Right lobe of liver (tissue), 6 donors: ENCODE measurements at regions not wholly inside any gene's neighbourhood (a gene's known extent, or its start where the extent isn't known, plus 50 kb on each side); places are given as distances from the start of the nearest gene placed in this dataset.
"Not testable (repeated sequence)": the region's sequence is repeated elsewhere in the genome, so short reads cannot be mapped to it uniquely, and the experiment has no call there.

Source experiments
- ATAC-seq, 4 donors: fragments of 200-7000 bp; cut with Tn5 transposase; one replicate each; pipeline ENCODE4 v1.9.1; 2020; ENCODE audit warnings: mild to moderate bottlenecking in 4 of 4, moderate library complexity in 4 of 4
- DNase-seq, 3 donors: peaks; one replicate each; pipeline ENCODE4 v3.0.0-alpha.2; 2020
- H3K27ac ChIP-seq, 3 donors: fragments of 200-600 bp; one replicate each; pipeline ENCODE4 v1.8.0; 2022
- H3K27me3 ChIP-seq, 2 donors: fragments of 200-600 bp; one replicate each; pipeline ENCODE4 v1.8.0; 2022
- H3K36me3 ChIP-seq, 4 donors: fragments of 200-600 bp; sonication (generic) in 1 of 4; one replicate each; pipeline versions ENCODE4 v1.5.1 to v1.8.0; 2017 to 2022; ENCODE audit warnings: control low read depth in 1 of 4
- H3K4me1 ChIP-seq, 4 donors: fragments of 200-600 bp; sonication (generic) in 1 of 4; one replicate each; pipeline versions ENCODE4 v1.5.1 to v1.8.0; 2017 to 2022; ENCODE audit warnings: control low read depth in 1 of 4
- H3K4me3 ChIP-seq, 3 donors: fragments of 200-600 bp; one replicate each; pipeline ENCODE4 v1.8.0; 2022
- H3K9me3 ChIP-seq, 4 donors: fragments of 200-600 bp; sonication (generic) in 1 of 4; one replicate each; pipeline versions ENCODE4 v1.5.1 to v1.8.0; 2017 to 2022; ENCODE audit warnings: control low read depth in 1 of 4
- WGBS: methylation state at CpG from one replicate; pipeline ENCODE4 v1.1.6; 2018; ENCODE audit warnings: low coverage, low lambda C conversion rate; ENCODE audit not compliant: insufficient coverage; ENCODE audit errors: missing lambda C conversion rate; 5-methylcytosine and 5-hydroxymethylcytosine counted together
- intact Hi-C, 2 donors: fragments of 100-400 bp; cut with DNase I; formaldehyde crosslinking; loops; one replicate each; pipeline versions ENCODE4 v1.11.2 to v1.14.1; 2022
- donor health status: DM: no; HTN: yes; CAD: no.
- donor health status: DM: no; HTN: no; CAD: no.
- donor health status: DM: no; HTN: no; CAD: no.
- donor health status: DM: no; HTN: yes; CAD: no.
- donor health status: DM: no; HTN: yes; CAD: no.

DNA sequence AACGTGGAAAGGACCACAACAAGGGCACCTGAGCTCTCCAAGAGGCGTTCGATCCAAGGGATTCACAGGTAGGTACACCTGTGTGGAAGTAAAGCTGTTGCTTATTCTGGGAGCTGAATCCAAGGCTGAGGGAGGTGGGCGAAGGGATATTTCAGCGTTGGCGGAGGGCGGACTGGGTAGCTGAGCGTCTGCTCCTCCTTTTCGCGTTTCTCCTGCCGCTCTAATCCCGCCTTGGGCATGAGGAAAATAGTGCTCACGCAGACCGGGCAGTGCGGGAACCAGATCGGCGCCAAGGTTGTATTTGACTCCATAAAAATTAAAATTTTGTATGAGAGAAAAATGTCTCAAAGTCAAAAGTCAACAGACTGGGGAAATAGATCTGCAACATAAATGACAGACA is 3966.2 kb upstream of the OR11H1 start:
- H3K27me3 ChIP-seq, H3K4me3 ChIP-seq, H3K9me3 ChIP-seq, H3K27ac ChIP-seq, intact Hi-C loops, H3K4me1 ChIP-seq, DNase-seq, H3K36me3 ChIP-seq, ATAC-seq: not testable (repeated sequence)
- WGBS = 54% methylated on average over 17 of the region's 17 CpGs

DNA sequence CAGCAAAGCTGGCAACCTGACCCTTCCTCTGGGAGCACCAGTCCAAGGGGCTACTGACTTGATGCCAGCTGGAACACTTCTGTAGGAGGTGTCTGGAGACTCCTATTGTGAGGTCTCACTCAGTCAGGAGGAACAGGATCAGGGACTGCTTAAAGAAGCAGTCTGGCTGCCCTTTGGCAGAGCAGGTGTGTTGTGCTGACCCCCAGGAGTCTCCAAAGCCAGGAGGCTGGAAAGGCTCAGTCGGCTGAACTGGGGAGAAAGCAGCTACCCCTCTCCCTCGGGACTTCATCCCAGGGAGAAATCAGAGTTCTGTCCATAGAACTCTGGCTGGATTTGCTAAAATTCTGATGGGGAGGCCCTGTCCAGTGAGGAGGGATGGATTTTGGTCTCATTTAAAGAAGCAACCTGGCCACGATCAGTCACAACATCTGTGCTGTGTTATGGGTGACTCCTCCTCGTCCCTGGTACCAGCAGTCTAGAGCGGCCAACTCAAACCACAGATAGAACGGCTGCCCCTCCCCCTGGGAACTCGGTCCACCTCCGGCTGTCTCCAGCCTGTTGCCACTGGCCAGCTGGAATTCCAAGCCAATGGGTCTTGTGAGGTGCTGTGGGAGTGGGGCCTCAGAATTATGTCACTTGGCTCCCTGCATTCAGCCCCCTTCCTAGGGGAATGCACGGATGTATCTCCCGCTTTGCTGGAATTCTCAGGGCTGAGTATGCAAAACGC is 3959.0 kb upstream of the OR11H1 start:
- ATAC-seq, H3K9me3 ChIP-seq, H3K27ac ChIP-seq, intact Hi-C loops, DNase-seq, H3K36me3 ChIP-seq, H3K27me3 ChIP-seq, H3K4me3 ChIP-seq, H3K4me1 ChIP-seq: not testable (repeated sequence)
- WGBS = 52% methylated on average over 11 of the region's 11 CpGs

DNA sequence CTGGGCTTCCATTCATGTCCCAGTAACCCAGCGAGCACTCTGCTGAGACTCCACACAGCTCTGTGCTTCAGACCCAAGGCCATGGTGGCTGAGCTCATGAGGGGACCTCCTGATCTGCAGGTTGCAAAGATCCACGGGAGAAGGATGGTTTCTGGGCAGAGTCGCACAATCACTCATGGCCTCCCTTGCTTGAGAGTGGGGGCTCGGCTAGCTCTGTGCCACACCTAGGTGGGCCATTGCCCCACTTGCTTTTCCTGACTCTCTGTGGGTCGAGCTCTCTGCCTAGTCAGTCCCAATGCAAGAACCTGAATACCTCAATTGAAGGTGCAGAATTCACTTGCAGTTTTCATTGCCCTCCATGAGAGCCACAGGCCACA is 3958.4 kb upstream of the OR11H1 start:
- H3K4me3 ChIP-seq, H3K9me3 ChIP-seq, H3K27me3 ChIP-seq, DNase-seq, H3K27ac ChIP-seq, H3K36me3 ChIP-seq, intact Hi-C loops, H3K4me1 ChIP-seq: not testable (repeated sequence)
- 52% methylated on average over 5 of the region's 5 CpGs for whole genome bisulfite sequencing
- ATAC-seq = peak in 2 of 4 donors; percentile 36 to 56

DNA sequence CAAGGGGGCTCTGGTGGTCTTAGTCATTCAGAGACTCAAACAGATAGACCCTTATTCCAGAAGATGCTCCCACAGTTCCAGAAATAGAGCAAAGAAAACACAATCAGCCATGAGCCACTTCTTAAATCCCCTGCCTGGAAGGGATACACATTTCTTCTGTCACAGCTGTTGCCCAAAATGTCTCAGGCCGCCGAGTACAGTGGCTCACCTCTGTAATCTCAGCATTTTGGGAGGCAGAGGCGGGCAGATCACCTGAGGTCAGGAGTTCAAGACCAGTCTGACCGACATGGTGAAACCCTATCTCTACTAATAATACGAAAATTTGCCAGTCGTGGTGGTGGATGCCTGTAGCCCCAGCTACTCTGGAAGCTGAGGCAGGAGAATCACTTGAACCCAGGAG is 3954.8 kb upstream of the OR11H1 start:
- intact Hi-C loops = not testable (repeated sequence)

DNA sequence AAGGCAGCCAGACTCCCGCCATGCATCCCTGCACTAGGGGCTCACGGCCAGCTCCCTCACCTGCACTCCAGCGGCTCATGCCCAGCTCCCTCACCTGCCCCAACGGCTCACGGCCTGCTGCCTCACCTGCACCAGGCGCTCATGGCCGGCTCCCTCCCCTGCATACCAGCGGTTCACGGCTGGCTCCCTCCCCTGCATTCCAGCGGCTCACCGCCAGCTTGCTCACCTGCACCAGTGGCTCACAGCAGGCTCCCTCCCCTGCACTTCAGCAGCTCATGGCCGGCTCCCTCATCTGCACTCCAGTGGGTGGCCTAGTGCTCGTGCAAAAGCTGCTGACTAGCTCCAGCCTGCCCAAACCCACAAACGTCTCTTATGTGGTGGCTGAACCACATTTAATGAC is 3953.8 kb upstream of the OR11H1 start:
- WGBS = 62% methylated on average over 13 of the region's 14 CpGs
- H3K27ac ChIP-seq, H3K36me3 ChIP-seq, H3K4me3 ChIP-seq, intact Hi-C loops, H3K27me3 ChIP-seq, DNase-seq, H3K4me1 ChIP-seq, H3K9me3 ChIP-seq: not testable (repeated sequence)
- peak in 2 of 4 donors; percentile 17 to 61 for ATAC-seq

More for the DNA sequence above, 3954.8 kb upstream of the OR11H1 start:
- H3K36me3 ChIP-seq, DNase-seq, H3K4me1 ChIP-seq, ATAC-seq, H3K4me3 ChIP-seq, H3K27ac ChIP-seq, H3K27me3 ChIP-seq, H3K9me3 ChIP-seq: not testable (repeated sequence)
- WGBS = 42% methylated on average over 6 of the region's 6 CpGs

DNA sequence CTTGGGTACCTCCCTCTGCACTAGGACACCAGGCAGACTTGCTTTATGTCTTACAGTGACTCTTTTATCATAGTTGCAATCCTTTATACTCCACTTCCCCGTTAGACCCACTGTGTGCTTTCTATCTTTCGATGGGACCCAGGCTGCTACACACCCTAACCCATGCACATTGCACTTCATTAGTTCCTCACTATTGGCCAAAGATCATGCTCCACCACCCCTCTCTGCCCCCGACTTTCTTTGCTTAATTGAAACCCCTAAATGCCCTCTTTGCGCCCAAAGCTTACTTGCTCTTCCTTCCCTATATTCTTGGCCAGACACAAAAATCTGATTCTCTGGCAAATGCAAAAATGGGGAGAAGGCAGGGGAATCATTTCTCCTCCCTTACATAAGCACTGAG is 3953.3 kb upstream of the OR11H1 start:
- DNase-seq, H3K9me3 ChIP-seq, H3K4me3 ChIP-seq, H3K4me1 ChIP-seq, H3K36me3 ChIP-seq, H3K27me3 ChIP-seq, H3K27ac ChIP-seq, ATAC-seq, intact Hi-C loops: not testable (repeated sequence)
- WGBS = 22% methylated on average over 4 of the region's 4 CpGs

DNA sequence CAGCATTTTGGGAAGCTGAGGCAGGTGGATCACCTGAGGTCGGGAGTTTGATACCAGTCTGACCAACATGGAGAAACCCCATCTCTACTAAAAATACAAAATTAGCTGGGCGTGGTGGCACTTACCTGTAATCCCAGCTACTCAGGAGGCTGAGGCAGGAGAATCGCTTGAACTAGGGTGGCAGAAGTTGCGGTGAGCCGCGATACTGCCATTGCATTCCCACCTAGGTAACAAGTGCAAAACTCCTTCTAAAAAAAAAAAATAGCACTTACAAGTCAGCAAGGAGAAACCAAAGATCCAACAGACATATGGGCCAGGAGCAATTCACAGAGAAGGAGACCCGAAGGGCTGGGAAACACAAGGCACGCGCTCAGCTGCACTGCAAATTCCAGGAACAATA is 3951.3 kb upstream of the OR11H1 start:
- DNase-seq, ATAC-seq, H3K27me3 ChIP-seq, H3K4me3 ChIP-seq, H3K27ac ChIP-seq, intact Hi-C loops, H3K36me3 ChIP-seq, H3K9me3 ChIP-seq, H3K4me1 ChIP-seq: not testable (repeated sequence)
- 57% methylated on average over 9 of the region's 9 CpGs for WGBS

DNA sequence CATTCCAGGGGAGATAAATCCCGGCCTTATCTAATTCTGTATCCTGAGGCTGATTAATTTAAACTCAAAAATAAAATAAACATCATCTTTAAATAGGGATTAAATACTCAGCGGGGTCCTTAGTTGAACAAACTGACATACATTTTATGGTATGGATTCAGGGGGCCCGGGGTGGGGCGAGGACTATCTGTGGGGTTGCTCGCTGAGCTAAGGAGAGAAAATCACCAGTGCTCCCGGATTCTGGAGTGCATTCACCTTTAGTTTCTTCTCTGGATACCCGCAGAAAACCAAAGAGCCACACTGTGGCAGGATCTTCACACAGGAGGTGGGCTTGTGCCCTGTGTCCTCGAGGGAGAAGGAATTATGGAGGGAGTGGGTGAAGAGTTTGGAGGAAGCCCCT is 3949.9 kb upstream of the OR11H1 start:
- ATAC-seq = not testable (repeated sequence)
- WGBS = 35% methylated on average over 8 of the region's 8 CpGs

DNA sequence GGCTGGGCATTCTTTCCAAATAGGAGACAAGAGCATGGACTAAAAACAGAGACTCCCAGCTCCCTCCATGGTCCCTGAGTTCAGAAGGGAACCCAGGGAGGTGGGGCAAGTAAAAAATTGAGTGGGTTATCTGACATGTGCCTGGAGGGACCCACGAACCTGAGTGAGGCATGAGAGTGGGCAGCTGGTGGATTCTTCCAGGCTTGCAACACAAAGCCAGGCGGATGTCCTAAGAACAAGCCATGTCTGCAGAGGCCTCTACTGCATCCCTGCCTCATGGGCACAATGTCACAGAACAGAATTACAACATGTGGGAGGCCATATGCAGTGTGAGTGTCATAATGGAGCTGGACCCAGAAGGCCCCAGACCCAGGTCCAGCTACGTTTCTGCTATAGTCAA is 3949.4 kb upstream of the OR11H1 start:
- H3K4me1 ChIP-seq, H3K9me3 ChIP-seq, H3K4me3 ChIP-seq, H3K27ac ChIP-seq, H3K27me3 ChIP-seq, DNase-seq, intact Hi-C loops, H3K36me3 ChIP-seq, ATAC-seq: not testable (repeated sequence)
- 33% methylated on average over 3 of the region's 3 CpGs for WGBS

More for the DNA sequence above, 3949.9 kb upstream of the OR11H1 start:
- H3K27me3 ChIP-seq, H3K4me1 ChIP-seq, H3K9me3 ChIP-seq, DNase-seq, H3K27ac ChIP-seq, intact Hi-C loops, H3K36me3 ChIP-seq, H3K4me3 ChIP-seq: not testable (repeated sequence)

DNA sequence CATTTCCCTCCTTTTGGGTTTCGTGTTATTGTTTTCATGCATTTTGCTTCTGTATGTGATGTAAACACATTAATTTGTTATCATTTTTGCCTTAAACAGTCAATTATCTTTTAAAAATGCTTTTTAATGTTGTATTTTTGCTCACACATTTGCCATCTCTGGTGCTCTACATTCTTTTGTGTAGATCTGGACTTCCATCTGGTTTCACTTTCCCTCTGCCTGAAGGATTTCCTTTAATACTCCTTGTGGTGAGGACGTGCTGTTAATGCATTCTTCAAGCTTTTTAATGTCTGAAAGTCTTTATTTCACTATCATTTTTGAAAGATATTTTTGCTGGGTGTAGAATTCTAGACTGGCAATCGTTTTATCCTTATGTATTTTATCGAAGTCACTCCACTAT is 3945.9 kb upstream of the OR11H1 start:
- H3K27ac ChIP-seq, H3K9me3 ChIP-seq, H3K36me3 ChIP-seq, DNase-seq, ATAC-seq, H3K4me1 ChIP-seq, intact Hi-C loops, H3K4me3 ChIP-seq, H3K27me3 ChIP-seq: not testable (repeated sequence)
- 28% methylated on average over 4 of the region's 4 CpGs for WGBS

DNA sequence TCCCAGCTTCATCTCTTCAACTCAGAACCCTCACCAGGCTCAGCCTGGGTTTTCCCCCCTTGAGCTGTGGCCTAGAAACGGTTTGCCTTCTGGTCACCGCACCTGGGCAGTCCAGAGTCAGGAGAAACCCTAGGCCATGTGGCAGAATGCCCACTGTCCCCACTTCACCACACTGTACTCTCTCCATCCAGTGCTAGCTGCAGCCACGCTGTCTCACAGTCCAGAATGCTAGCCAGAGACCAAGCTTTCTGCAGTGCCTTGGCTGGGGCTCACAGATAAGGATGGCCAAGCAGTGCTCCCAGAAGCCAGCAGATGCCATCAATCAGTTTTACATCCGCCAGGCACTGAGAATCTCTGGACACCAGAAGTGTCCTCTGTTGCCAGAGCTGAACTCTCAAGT is 3943.8 kb upstream of the OR11H1 start:
- H3K9me3 ChIP-seq, ATAC-seq, H3K27ac ChIP-seq, intact Hi-C loops, H3K4me1 ChIP-seq, H3K27me3 ChIP-seq, DNase-seq, H3K36me3 ChIP-seq, H3K4me3 ChIP-seq: not testable (repeated sequence)
- WGBS = 11% methylated on average over 4 of the region's 4 CpGs

DNA sequence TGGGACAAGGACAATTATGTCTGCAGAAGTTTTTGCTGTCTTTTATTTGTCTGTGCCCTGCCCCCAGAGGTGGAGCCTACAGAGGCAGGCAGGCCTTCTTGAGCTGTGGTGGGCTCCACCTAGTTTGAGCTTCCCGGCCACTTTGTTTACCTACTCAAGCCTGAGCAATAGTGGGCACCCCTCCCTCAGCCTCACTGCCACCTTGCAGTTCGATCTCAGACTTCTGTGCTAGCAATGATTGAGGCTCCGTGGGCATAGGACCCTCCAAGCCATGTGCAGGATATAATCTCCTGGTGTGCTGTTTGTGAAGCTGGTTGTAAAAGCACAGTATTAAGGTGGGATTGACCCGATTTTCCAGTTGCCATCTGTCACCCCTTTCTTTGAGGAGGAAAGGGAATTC is 3933.4 kb upstream of the OR11H1 start:
- H3K27me3 ChIP-seq, DNase-seq, H3K9me3 ChIP-seq, H3K4me3 ChIP-seq, ATAC-seq, H3K27ac ChIP-seq, H3K4me1 ChIP-seq, H3K36me3 ChIP-seq, intact Hi-C loops: not testable (repeated sequence)
- WGBS = 41% methylated on average over 4 of the region's 4 CpGs
